ENCODE measurements at regions not wholly inside any gene's neighbourhood (a gene's known extent, or its start where the extent isn't known, plus 50 kb on each side); places are given as distances from the start of the nearest gene placed in this dataset.

GRCh38 chr20:24742989-24743388 lies 206.1 kb upstream of the CST7 start:
- H3K79me2 ChIP-seq (ENCODE audit: control insufficient read depth, insufficient read depth, low read length), result no peaks in the 10 kb centered on the region
- POLR2A ChIA-PET, result interaction anchor here (0.6 kb wide), 2 partner anchors 8 to 141 kb away, joined by 3 read pairs; no protein-coding TSS in a partner anchor
- no peaks in the 10 kb centered on the region for H3K9me1 ChIP-seq (ENCODE audit: control insufficient read depth, insufficient read depth, low read length)
- no peak overlapping the region for H3K4me2 ChIP-seq (ENCODE audit: insufficient read depth, low read length)
- no peaks in the 10 kb centered on the region for H3K27me3 ChIP-seq (ENCODE audit: control insufficient read depth in 2 of 2, insufficient read depth in 2 of 2, low read length in 2 of 2)
- H3K9me3 ChIP-seq (replicated peaks; ENCODE audit: control insufficient read depth, insufficient read depth, low read depth, low read length), result no peaks in the 10 kb centered on the region
- no peak for TF ChIP-seq ATF4 (CRISPR knock-in tag; IDR thresholded peaks at IDR 0.05)
- peaks cover 0 to 7% of the 10 kb centered on the region in 2 experiments; a peak in 2 of 5 replicates for H3K4me1 ChIP-seq (replicated peaks in 1 of 2; ENCODE audit: control insufficient read depth in 2 of 2, insufficient read depth in 2 of 2, low read length in 2 of 2)
- no peak overlapping the region for H3K4me3 ChIP-seq
- H4K20me1 ChIP-seq (replicated peaks; ENCODE audit: control insufficient read depth, insufficient read depth, low read length), result no peaks in the 10 kb centered on the region; the same call in 1 of the 2 replicates
- ATAC-seq (no peak), FAIRE-seq (no peak), DNase-seq (ENCODE audit: extremely low read depth in 1 of 4, low spot score in 3 of 4) (no peak)
- H3K9ac ChIP-seq (ENCODE audit: insufficient read depth in 1 of 2, low read depth in 2 of 2, low read length in 2 of 2), result no peak overlapping the region
- H2AFZ ChIP-seq (ENCODE audit: low read depth, low read length), result no peak overlapping the region
- intact Hi-C loops (cut with micrococcal nuclease), result no loop called here
- no peak overlapping the region for H3K27ac ChIP-seq (ENCODE audit: extremely low read depth, low read depth, low read length)
- no peaks in the 10 kb centered on the region for H3K36me3 ChIP-seq (ENCODE audit: control insufficient read depth, insufficient read depth, low read length)
- CTCF ChIA-PET (ENCODE audit: low intra/inter-chr PET ratio), result no interaction called here
- 0% methylated on average over 5 of the region's 5 CpGs for WGBS (ENCODE audit: insufficient coverage, low coverage, missing lambda C conversion rate)
- in situ Hi-C loops (cut with MboI), result no loop called here
- BruUV-seq (replicated peaks), result no TSS peak

- DNase-seq (ENCODE audit: extremely low read depth in 1 of 4, low spot score in 3 of 4), result no peak
- BruUV-seq (replicated peaks), result no TSS peak
- no peaks in the 10 kb centered on the region; the same call in 1 of the 2 replicates for H4K20me1 ChIP-seq (replicated peaks; ENCODE audit: control insufficient read depth, insufficient read depth, low read length)
- H3K27ac ChIP-seq (ENCODE audit: extremely low read depth, low read depth, low read length), result no peak overlapping the region
- ChIA-PET CTCF (ENCODE audit: low intra/inter-chr PET ratio) (no interaction called here), POLR2A (interaction anchor here (0.6 kb wide), 2 partner anchors 8 to 141 kb away, joined by 3 read pairs; no protein-coding TSS in a partner anchor)
- no peaks in the 10 kb centered on the region for H3K36me3 ChIP-seq (ENCODE audit: control insufficient read depth, insufficient read depth, low read length)
- intact Hi-C loops (cut with micrococcal nuclease) (no loop called here), in situ Hi-C loops (cut with MboI) (no loop called here)
- H3K4me2 ChIP-seq (ENCODE audit: insufficient read depth, low read length), result no peak overlapping the region
- H3K79me2 ChIP-seq (ENCODE audit: control insufficient read depth, insufficient read depth, low read length), result no peaks in the 10 kb centered on the region
- 0% methylated on average over 3 of the region's 5 CpGs for WGBS (ENCODE audit: insufficient coverage, low coverage, missing lambda C conversion rate)
- H3K9me3 ChIP-seq (replicated peaks; ENCODE audit: control insufficient read depth, insufficient read depth, low read depth, low read length), result no peaks in the 10 kb centered on the region
- ATAC-seq, result no peak
- H3K4me3 ChIP-seq, result no peak overlapping the region
- no peak overlapping the region for H2AFZ ChIP-seq (ENCODE audit: low read depth, low read length)
- H3K4me1 ChIP-seq (replicated peaks in 1 of 2; ENCODE audit: control insufficient read depth in 2 of 2, insufficient read depth in 2 of 2, low read length in 2 of 2), result peaks cover 0 to 7% of the 10 kb centered on the region in 2 experiments; a peak in 2 of 5 replicates
- no peak for FAIRE-seq
- no peak overlapping the region for H3K9ac ChIP-seq (ENCODE audit: insufficient read depth in 1 of 2, low read depth in 2 of 2, low read length in 2 of 2)
- H3K27me3 ChIP-seq (ENCODE audit: control insufficient read depth in 2 of 2, insufficient read depth in 2 of 2, low read length in 2 of 2), result no peaks in the 10 kb centered on the region
- H3K9me1 ChIP-seq (ENCODE audit: control insufficient read depth, insufficient read depth, low read length), result no peaks in the 10 kb centered on the region
- TF ChIP-seq ZNF764 (CRISPR knock-in tag; IDR thresholded peaks at IDR 0.05; ENCODE audit: low read depth) (no peak), ZNF766 (CRISPR knock-in tag; conservative IDR thresholded peaks at IDR 0.05) (no peak), PPARD (CRISPR knock-in tag; IDR thresholded peaks at IDR 0.05) (no peak), CHCHD3 (CRISPR knock-in tag; IDR thresholded peaks at IDR 0.05) (no peak), BRD4 (IDR thresholded peaks at IDR 0.05) (no peak), TFE3 (CRISPR knock-in tag; IDR thresholded peaks at IDR 0.05) (no peak), RBM34 (IDR thresholded peaks at IDR 0.05; ENCODE audit: borderline replicate concordance, insufficient read depth, low read length) (no peak), BRD9 (IDR thresholded peaks at IDR 0.05; ENCODE audit: low read depth, partially characterized antibody) (no peak)
- TF ChIP-seq, protein P1, sequence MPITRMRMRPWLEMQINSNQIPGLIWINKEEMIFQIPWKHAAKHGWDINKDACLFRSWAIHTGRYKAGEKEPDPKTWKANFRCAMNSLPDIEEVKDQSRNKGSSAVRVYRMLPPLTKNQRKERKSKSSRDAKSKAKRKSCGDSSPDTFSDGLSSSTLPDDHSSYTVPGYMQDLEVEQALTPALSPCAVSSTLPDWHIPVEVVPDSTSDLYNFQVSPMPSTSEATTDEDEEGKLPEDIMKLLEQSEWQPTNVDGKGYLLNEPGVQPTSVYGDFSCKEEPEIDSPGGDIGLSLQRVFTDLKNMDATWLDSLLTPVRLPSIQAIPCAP (CRISPR knock-in tag; IDR thresholded peaks at IDR 0.05; ENCODE audit: borderline replicate concordance), result no peak
- TF ChIP-seq, protein P2, sequence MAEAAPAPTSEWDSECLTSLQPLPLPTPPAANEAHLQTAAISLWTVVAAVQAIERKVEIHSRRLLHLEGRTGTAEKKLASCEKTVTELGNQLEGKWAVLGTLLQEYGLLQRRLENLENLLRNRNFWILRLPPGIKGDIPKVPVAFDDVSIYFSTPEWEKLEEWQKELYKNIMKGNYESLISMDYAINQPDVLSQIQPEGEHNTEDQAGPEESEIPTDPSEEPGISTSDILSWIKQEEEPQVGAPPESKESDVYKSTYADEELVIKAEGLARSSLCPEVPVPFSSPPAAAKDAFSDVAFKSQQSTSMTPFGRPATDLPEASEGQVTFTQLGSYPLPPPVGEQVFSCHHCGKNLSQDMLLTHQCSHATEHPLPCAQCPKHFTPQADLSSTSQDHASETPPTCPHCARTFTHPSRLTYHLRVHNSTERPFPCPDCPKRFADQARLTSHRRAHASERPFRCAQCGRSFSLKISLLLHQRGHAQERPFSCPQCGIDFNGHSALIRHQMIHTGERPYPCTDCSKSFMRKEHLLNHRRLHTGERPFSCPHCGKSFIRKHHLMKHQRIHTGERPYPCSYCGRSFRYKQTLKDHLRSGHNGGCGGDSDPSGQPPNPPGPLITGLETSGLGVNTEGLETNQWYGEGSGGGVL (CRISPR knock-in tag; IDR thresholded peaks at IDR 0.05), result no peak
Measured at GRCh38 chr20:24743641-24744040, 205.4 kb upstream of the CST7 start.
